ENCODE measurements at regions not wholly inside any gene's neighbourhood (a gene's known extent, or its start where the extent isn't known, plus 50 kb on each side); places are given as distances from the start of the nearest gene placed in this dataset.

GRCh38 chr12:19039515-19039914, 90.0 kb upstream of the PLEKHA5 start:
- no peak overlapping the region for H3K27ac ChIP-seq
- in situ Hi-C loops (cut with MboI) = no loop called here
- peaks cover 17% of the 10 kb centered on the region for H3K4me1 ChIP-seq (ENCODE audit: insufficient read depth)
- H3K9me3 ChIP-seq (ENCODE audit: low read depth) = no peaks in the 10 kb centered on the region
- no peaks in the 10 kb centered on the region for H3K9me2 ChIP-seq (ENCODE audit: insufficient read depth)
- 64 to 76% methylated on average over 3 of the region's 3 CpGs for WGBS, 2 experiments (ENCODE audit: low coverage in 1 of 2, low lambda C conversion rate in 2 of 2, missing lambda C conversion rate in 2 of 2)
- no peak overlapping the region for H2AFZ ChIP-seq
- H3K27me3 ChIP-seq (replicated peaks; ENCODE audit: insufficient read depth) = no peaks in the 10 kb centered on the region
- no peaks in the 10 kb centered on the region for H3K79me2 ChIP-seq (ENCODE audit: insufficient read depth)
- H3K4me2 ChIP-seq (ENCODE audit: unreplicated experiment) = no peak overlapping the region
- 0 out of 2 replicates have a peak, but pooled peaks cover 11% of the 10 kb centered on the region for H3F3A ChIP-seq (ENCODE audit: insufficient read depth)
- TF ChIP-seq EZH2 (IDR thresholded peaks at IDR 0.05; ENCODE audit: insufficient read depth, poor library complexity, severe bottlenecking) = no peak
- H4K20me1 ChIP-seq (ENCODE audit: insufficient read depth) = no peaks in the 10 kb centered on the region
- H3K36me3 ChIP-seq (ENCODE audit: low read depth) = no peaks in the 10 kb centered on the region
- H3K9ac ChIP-seq = no peak overlapping the region
- DNase-seq = no peak
- no peak overlapping the region for H3K4me3 ChIP-seq

GRCh38 chr12:19042221-19042620, 87.3 kb upstream of the PLEKHA5 start:
- no peak for TF ChIP-seq EZH2phosphoT487 (IDR thresholded peaks at IDR 0.05; ENCODE audit: insufficient read depth, low read depth)
- no peak for TF ChIP-seq EZH2 (IDR thresholded peaks at IDR 0.05; ENCODE audit: insufficient read depth, poor library complexity, severe bottlenecking)
- Histone ChIP-seq H3F3A (ENCODE audit: insufficient read depth) (no peaks in the 10 kb centered on the region), H3K4me2 (ENCODE audit: unreplicated experiment) (no peak overlapping the region), H3K79me2 (ENCODE audit: insufficient read depth) (no peaks in the 10 kb centered on the region), H3K27ac (no peak overlapping the region), H3K4me1 (ENCODE audit: insufficient read depth) (no peaks in the 10 kb centered on the region), H3K9ac (no peak overlapping the region), H2AFZ (no peak overlapping the region), H3K36me3 (ENCODE audit: low read depth) (no peaks in the 10 kb centered on the region), H3K9me3 (ENCODE audit: low read depth) (no peaks in the 10 kb centered on the region), H3K9me2 (ENCODE audit: insufficient read depth) (no peaks in the 10 kb centered on the region), H3K27me3 (replicated peaks; ENCODE audit: insufficient read depth) (no peaks in the 10 kb centered on the region), H3K4me3 (no peak overlapping the region), H4K20me1 (ENCODE audit: insufficient read depth) (no peaks in the 10 kb centered on the region)
- no peak for DNase-seq
- 71 to 84% methylated on average over 3 of the region's 3 CpGs for WGBS, 2 experiments (ENCODE audit: low coverage in 1 of 2, low lambda C conversion rate in 2 of 2, missing lambda C conversion rate in 2 of 2)
- in situ Hi-C loops (cut with MboI) = no loop called here

- H2AFZ ChIP-seq = no peak overlapping the region
- DNase-seq = no peak
- peaks cover 6% of the 10 kb centered on the region; the same call in 1 of the 2 replicates for H3K4me1 ChIP-seq (ENCODE audit: insufficient read depth)
- no peaks in the 10 kb centered on the region for H3K9me2 ChIP-seq (ENCODE audit: insufficient read depth)
- H3K4me3 ChIP-seq = no peak overlapping the region
- no peaks in the 10 kb centered on the region for H3K27me3 ChIP-seq (replicated peaks; ENCODE audit: insufficient read depth)
- H4K20me1 ChIP-seq (ENCODE audit: insufficient read depth) = no peaks in the 10 kb centered on the region
- in situ Hi-C loops (cut with MboI) = no loop called here
- H3K79me2 ChIP-seq (ENCODE audit: insufficient read depth) = no peaks in the 10 kb centered on the region
- no peak overlapping the region for H3K27ac ChIP-seq
- H3K9me3 ChIP-seq (ENCODE audit: low read depth) = no peaks in the 10 kb centered on the region
- TF ChIP-seq EZH2phosphoT487 (IDR thresholded peaks at IDR 0.05; ENCODE audit: insufficient read depth, low read depth) (no peak), EZH2 (IDR thresholded peaks at IDR 0.05; ENCODE audit: insufficient read depth, poor library complexity, severe bottlenecking) (no peak)
- no peaks in the 10 kb centered on the region for H3F3A ChIP-seq (ENCODE audit: insufficient read depth)
- 55 to 61% methylated on average over 3 of the region's 3 CpGs for WGBS, 2 experiments (ENCODE audit: low coverage in 1 of 2, low lambda C conversion rate in 2 of 2, missing lambda C conversion rate in 2 of 2)
- H3K9ac ChIP-seq = no peak overlapping the region
- no peaks in the 10 kb centered on the region for H3K36me3 ChIP-seq (ENCODE audit: low read depth)
- H3K4me2 ChIP-seq (ENCODE audit: unreplicated experiment) = no peak overlapping the region
These were observed 85.1 kb upstream of the PLEKHA5 start for GRCh38 chr12:19044430-19044829.

- H2AFZ ChIP-seq = no peak overlapping the region
- no peaks in the 10 kb centered on the region for H3F3A ChIP-seq (ENCODE audit: insufficient read depth)
- no peaks in the 10 kb centered on the region for H3K79me2 ChIP-seq (ENCODE audit: insufficient read depth)
- H3K36me3 ChIP-seq (ENCODE audit: low read depth) = no peaks in the 10 kb centered on the region
- H3K4me3 ChIP-seq = no peak overlapping the region
- 92 to 93% methylated on average over 4 of the region's 4 CpGs for WGBS, 2 experiments (ENCODE audit: low coverage in 1 of 2, low lambda C conversion rate in 2 of 2, missing lambda C conversion rate in 2 of 2)
- no peak for TF ChIP-seq EZH2 (IDR thresholded peaks at IDR 0.05; ENCODE audit: insufficient read depth, poor library complexity, severe bottlenecking)
- no peak for TF ChIP-seq EZH2phosphoT487 (IDR thresholded peaks at IDR 0.05; ENCODE audit: insufficient read depth, low read depth)
- in situ Hi-C loops (cut with MboI) = no loop called here
- no peaks in the 10 kb centered on the region for H3K9me3 ChIP-seq (ENCODE audit: low read depth)
- H3K4me1 ChIP-seq (ENCODE audit: insufficient read depth) = peaks cover 6% of the 10 kb centered on the region; the same call in 1 of the 2 replicates
- no peak for DNase-seq
- H3K27me3 ChIP-seq (replicated peaks; ENCODE audit: insufficient read depth) = no peaks in the 10 kb centered on the region
- no peak overlapping the region for H3K9ac ChIP-seq
- no peak overlapping the region for H3K4me2 ChIP-seq (ENCODE audit: unreplicated experiment)
- no peaks in the 10 kb centered on the region for H4K20me1 ChIP-seq (ENCODE audit: insufficient read depth)
- no peak overlapping the region for H3K27ac ChIP-seq
- no peaks in the 10 kb centered on the region for H3K9me2 ChIP-seq (ENCODE audit: insufficient read depth)
These were observed 84.6 kb upstream of the PLEKHA5 start for GRCh38 chr12:19044891-19045290.

- H3K79me2 ChIP-seq (ENCODE audit: insufficient read depth) = no peaks in the 10 kb centered on the region
- no peak overlapping the region for H3K9ac ChIP-seq
- H3K9me3 ChIP-seq (ENCODE audit: low read depth) = no peaks in the 10 kb centered on the region
- no peak for DNase-seq
- no peaks in the 10 kb centered on the region for H3K9me2 ChIP-seq (ENCODE audit: insufficient read depth)
- no peak overlapping the region for H3K4me2 ChIP-seq (ENCODE audit: unreplicated experiment)
- H3K4me3 ChIP-seq = no peak overlapping the region
- no peak overlapping the region for H3K27ac ChIP-seq
- no peak overlapping the region for H2AFZ ChIP-seq
- peaks cover 6% of the 10 kb centered on the region; the same call in 1 of the 2 replicates for H3K4me1 ChIP-seq (ENCODE audit: insufficient read depth)
- no peaks in the 10 kb centered on the region for H3F3A ChIP-seq (ENCODE audit: insufficient read depth)
- WGBS, 2 experiments (ENCODE audit: low coverage in 1 of 2, low lambda C conversion rate in 2 of 2, missing lambda C conversion rate in 2 of 2) = 70 to 84% methylated on average over 2 of the region's 2 CpGs
- no peaks in the 10 kb centered on the region for H3K27me3 ChIP-seq (replicated peaks; ENCODE audit: insufficient read depth)
- H4K20me1 ChIP-seq (ENCODE audit: insufficient read depth) = no peaks in the 10 kb centered on the region
- in situ Hi-C loops (cut with MboI) = no loop called here
- TF ChIP-seq EZH2 (IDR thresholded peaks at IDR 0.05; ENCODE audit: insufficient read depth, poor library complexity, severe bottlenecking) = no peak
- no peak for TF ChIP-seq EZH2phosphoT487 (IDR thresholded peaks at IDR 0.05; ENCODE audit: insufficient read depth, low read depth)
- H3K36me3 ChIP-seq (ENCODE audit: low read depth) = no peaks in the 10 kb centered on the region
These were observed 84.1 kb upstream of the PLEKHA5 start for GRCh38 chr12:19045426-19045825.
